ENCODE measurements at regions not wholly inside any gene's neighbourhood (a gene's known extent, or its start where the extent isn't known, plus 50 kb on each side); places are given as distances from the start of the nearest gene placed in this dataset.

- Histone ChIP-seq H3K9me3 (ENCODE audit: control insufficient read depth, insufficient read depth, low read length) (peaks cover 2% of the 10 kb centered on the region; the same call in 1 of the 2 replicates), H2BK15ac (ENCODE audit: low read depth, low read length) (no peak overlapping the region), H3K4me2 (ENCODE audit: low read depth, low read length) (no peak overlapping the region), H3K14ac (replicated peaks; ENCODE audit: low read depth, low read length) (no peak overlapping the region), H4K91ac (ENCODE audit: insufficient read depth, low read depth, low read length) (no peak overlapping the region), H4K5ac (ENCODE audit: low read depth, low read length) (no peak overlapping the region), H2BK20ac (ENCODE audit: low read depth, low read length) (no peak overlapping the region), H2AFZ (replicated peaks; ENCODE audit: low read length, poor library complexity) (no peak overlapping the region), H2AK5ac (ENCODE audit: low read depth, low read length) (no peak overlapping the region), H4K8ac (ENCODE audit: low read depth in 2 of 2, low read length in 2 of 2) (no peak overlapping the region), H4K20me1 (ENCODE audit: insufficient read depth, low read length) (no peaks in the 10 kb centered on the region), H3K56ac (ENCODE audit: extremely low read depth, insufficient read depth, low read length) (no peak overlapping the region), H3K4me3 (ENCODE audit: insufficient read depth, low read depth, low read length) (no peak overlapping the region), H2BK120ac (ENCODE audit: low read depth, low read length) (no peak overlapping the region), H3K79me1 (ENCODE audit: low read depth in 1 of 2, low read length in 2 of 2) (no peaks in the 10 kb centered on the region), H3K18ac (ENCODE audit: low read depth, low read length) (no peak overlapping the region), H2AK9ac (replicated peaks; ENCODE audit: low read depth, low read length, poor library complexity) (no peak overlapping the region), H3K27me3 (ENCODE audit: control insufficient read depth, insufficient read depth, low read length) (peaks cover 27% of the 10 kb centered on the region), H3K23ac (ENCODE audit: low read depth, low read length) (no peak overlapping the region), H3K9me1 (ENCODE audit: insufficient read depth, low read length) (no peaks in the 10 kb centered on the region), H3K4me1 (ENCODE audit: control insufficient read depth, insufficient read depth, low read length) (peaks cover 3% of the 10 kb centered on the region; the same call in 1 of the 2 replicates), H2BK5ac (ENCODE audit: low read depth, low read length, poor library complexity, severe bottlenecking) (no peak overlapping the region), H3K9ac (ENCODE audit: low read depth, low read length) (no peak overlapping the region), H3K27ac (ENCODE audit: insufficient read depth, low read length) (no peak overlapping the region), H3K4ac (ENCODE audit: low read depth, low read length) (no peak overlapping the region), H3K36me3 (ENCODE audit: control insufficient read depth, insufficient read depth, low read length) (no peaks in the 10 kb centered on the region)
- POLR2A ChIA-PET (ENCODE audit: unreplicated experiment), result no interaction called here
- ATAC-seq (ENCODE audit: low read depth), result no peak
- in situ Hi-C loops (cut with MboI; ENCODE audit: low sequenced_read_pairs), result no loop called here
- dilution Hi-C loops (cut with HindIII; ENCODE audit: low sequenced_read_pairs, unreplicated experiment), result no loop called here
- no peak for DNase-seq
- intact Hi-C loops (cut with micrococcal nuclease), result no loop called here
- CTCF ChIA-PET, result no interaction called here
- TF ChIP-seq USF2 (IDR thresholded peaks at IDR 0.05; ENCODE audit: low read depth, low read length) (no peak), POLR2A (IDR thresholded peaks at IDR 0.05; ENCODE audit: low read depth, low read length) (no peak), CHD1 (IDR thresholded peaks at IDR 0.05; ENCODE audit: low read depth, low read length) (no peak), MAFK (IDR thresholded peaks at IDR 0.05; ENCODE audit: low read depth, low read length) (no peak), SMC3 (IDR thresholded peaks at IDR 0.05; ENCODE audit: low read depth, low read length) (no peak), RCOR1 (IDR thresholded peaks at IDR 0.05; ENCODE audit: insufficient replicate concordance, low read length) (no peak), MAZ (IDR thresholded peaks at IDR 0.05; ENCODE audit: borderline replicate concordance, low read depth, low read length) (no peak), CTCF (conservative IDR thresholded peaks at IDR 0.05; ENCODE audit: low read depth, low read length) (no peak), ELK1 (IDR thresholded peaks at IDR 0.05; ENCODE audit: borderline replicate concordance, low read depth, low read length) (no peak)
- WGBS, 2 experiments (ENCODE audit: extremely low coverage in 2 of 2, insufficient read length in 1 of 2), result 100% methylated on average over 1 of the region's 4 CpGs; no CpG with 5 or more reads in 1 of the 2 experiments
- no TSS peak for BruUV-seq (replicated peaks)
These were observed 372.6 kb downstream of the BCOR start for GRCh38 chrX:39725114-39725513.

All from IMR-90 (cell line).